HuH-7 (cell line): ENCODE measurements at regions not wholly inside any gene's neighbourhood (a gene's known extent, or its start where the extent isn't known, plus 50 kb on each side); places are given as distances from the start of the nearest gene placed in this dataset.

Experiments used
- DNase-seq: peaks from one replicate; pipeline ENCODE4 v3.0.0; 2011; ENCODE audit warnings: low spot score

DNA sequence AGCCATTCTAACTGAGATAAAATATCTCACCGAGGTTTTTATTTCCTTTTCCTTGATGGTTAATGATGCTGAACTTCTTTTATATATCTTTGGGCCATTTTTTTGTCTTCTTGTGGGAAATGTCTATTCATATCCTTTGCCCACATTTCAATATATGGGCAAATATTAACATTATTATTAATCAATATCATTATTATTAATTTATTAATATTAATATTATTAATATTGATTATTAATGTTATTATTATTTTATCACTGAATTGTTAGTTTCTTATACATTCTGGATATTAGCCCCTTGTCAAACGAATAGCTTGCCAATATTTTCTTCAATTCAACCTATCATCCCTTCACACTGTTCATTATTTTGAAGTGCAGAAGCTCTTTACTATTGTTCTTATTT is 2203.6 kb downstream of the PCDH9 start:
- no peak for DNase-seq

DNA sequence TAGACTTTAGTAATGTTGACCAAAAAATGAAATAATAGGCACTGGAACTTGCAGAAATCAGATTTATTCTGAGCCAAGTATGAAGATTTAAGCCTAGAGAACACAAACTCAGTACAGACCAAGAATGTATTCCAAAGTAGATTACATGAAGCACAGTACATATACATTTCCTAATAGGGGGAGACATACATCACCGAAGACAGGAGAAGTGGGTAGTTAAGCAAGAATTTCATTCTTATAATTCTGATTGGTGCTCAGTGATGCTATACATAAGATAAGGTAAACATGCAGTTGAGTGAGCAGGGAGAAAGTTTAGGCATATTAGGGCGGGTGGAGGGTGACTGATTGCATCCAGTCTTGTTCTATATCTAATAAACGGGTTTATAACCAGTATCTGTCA is 2218.8 kb downstream of the PCDH9 start:
- no peak for DNase-seq

- no peak for DNase-seq
These were observed 2232.7 kb downstream of the PCDH9 start for GRCh38 chr13:64997438-64997837.

- no peak for DNase-seq
These were observed 2236.5 kb downstream of the PCDH9 start for GRCh38 chr13:64993514-64994164.

DNA sequence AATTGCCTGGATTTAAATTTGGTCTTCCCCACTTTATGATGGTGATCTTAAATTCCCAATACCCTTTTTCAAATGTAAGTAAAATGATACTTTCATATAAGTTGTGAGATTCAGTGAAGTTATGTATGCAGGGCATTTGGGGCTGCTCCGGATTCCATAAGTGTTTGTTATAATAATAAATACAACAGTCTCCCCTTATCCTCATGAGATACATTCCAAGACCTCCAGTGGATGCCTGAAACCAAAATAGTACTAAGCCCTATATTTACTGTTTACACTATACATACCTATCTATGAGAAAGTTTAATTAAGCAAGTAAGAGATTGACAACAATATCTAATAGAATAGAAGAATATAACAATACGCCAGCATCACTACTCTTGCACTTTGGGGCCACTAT is 2237.8 kb downstream of the PCDH9 start:
- no peak for DNase-seq

GRCh38 chr13:64985075-64985474 is 2245.1 kb downstream of the PCDH9 start:
- DNase-seq, result no peak

- no peak for DNase-seq
These were observed 2267.7 kb downstream of the PCDH9 start for GRCh38 chr13:64962404-64962803.

DNA sequence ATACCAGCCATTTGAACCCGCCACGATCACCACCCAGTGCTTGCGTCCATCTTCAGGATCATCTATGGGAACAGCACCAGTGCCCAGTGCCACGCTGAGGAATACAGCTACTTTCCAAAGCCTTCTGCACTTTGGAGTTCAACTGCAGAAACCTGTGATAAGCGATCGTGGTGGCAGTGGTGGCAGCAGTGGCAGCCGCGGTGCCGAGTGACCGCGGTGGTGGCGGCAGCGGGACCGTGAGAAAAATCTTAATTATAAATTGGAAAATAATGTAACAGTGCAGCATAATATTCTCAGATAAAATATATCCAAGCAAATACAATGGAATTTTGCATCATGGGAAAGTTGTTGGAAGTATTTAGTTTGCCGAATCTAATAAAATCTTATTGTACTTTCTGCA is 2270.9 kb downstream of the PCDH9 start:
- DNase-seq, result no peak

DNA sequence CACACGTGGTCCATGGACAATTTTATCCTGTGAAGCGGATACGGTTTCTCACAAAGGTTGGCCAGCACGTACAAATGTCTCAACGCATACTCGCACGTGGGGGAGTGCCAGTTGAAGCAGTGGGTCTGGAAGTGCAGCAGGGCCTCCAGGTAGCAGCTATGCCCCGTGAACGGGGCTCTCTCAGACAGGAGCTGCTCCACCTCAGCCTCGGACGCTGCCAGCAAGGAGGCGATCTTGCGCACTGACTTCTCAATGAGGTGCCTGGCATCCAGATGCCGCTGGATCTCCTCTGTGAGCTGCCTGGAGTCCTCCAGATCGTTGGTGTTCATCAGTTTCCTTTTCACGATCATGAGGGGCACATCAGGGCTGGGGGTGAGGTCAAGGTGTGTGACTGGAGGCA is 2272.0 kb downstream of the PCDH9 start:
- no peak for DNase-seq

- no peak for DNase-seq
These were observed 2291.5 kb downstream of the PCDH9 start for GRCh38 chr13:64938660-64939059.

GRCh38 chr13:64937302-64937701 is 2292.8 kb downstream of the PCDH9 start:
- no peak for DNase-seq

DNA sequence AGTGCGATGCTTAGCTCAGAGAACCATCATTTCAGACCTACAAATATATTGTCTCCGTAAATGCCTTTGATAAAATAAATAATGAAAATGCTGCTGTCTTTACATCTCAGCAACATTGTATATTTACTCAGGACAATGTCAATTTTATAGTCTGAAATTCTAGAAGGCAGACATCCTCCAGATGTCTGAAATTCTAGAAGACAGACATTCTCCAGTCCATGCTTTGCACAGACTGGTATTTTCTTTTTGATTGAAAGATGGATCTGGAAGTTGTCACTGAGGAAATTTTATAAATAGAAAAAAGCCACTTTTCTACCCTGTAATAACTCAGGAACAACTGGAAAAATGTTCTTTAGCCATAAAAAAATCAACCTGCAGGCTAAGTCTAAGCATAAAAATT is 2293.3 kb downstream of the PCDH9 start:
- DNase-seq, result no peak

GRCh38 chr13:64935441-64935840 is 2294.7 kb downstream of the PCDH9 start:
- DNase-seq, result no peak

GRCh38 chr13:64934569-64935362 is 2295.4 kb downstream of the PCDH9 start:
- no peak for DNase-seq

DNA sequence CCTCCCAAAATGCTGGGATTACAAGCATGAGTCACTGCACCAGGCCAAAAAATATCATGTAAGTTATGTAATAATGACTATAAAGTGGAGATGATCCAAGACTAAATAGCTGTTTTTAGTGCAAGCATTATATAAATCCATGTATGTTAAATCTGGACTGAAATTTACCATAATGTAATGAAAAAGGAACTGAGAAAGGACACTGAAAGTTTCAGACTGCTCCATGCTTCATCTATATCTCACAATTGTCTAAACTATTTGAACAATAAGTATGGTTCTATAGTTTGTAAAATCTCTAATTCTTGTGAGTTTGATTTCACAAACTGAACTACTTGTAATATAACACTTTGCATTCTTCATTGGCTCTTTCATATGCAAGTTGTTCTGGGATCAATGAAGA is 2299.5 kb downstream of the PCDH9 start:
- DNase-seq, result no peak

DNA sequence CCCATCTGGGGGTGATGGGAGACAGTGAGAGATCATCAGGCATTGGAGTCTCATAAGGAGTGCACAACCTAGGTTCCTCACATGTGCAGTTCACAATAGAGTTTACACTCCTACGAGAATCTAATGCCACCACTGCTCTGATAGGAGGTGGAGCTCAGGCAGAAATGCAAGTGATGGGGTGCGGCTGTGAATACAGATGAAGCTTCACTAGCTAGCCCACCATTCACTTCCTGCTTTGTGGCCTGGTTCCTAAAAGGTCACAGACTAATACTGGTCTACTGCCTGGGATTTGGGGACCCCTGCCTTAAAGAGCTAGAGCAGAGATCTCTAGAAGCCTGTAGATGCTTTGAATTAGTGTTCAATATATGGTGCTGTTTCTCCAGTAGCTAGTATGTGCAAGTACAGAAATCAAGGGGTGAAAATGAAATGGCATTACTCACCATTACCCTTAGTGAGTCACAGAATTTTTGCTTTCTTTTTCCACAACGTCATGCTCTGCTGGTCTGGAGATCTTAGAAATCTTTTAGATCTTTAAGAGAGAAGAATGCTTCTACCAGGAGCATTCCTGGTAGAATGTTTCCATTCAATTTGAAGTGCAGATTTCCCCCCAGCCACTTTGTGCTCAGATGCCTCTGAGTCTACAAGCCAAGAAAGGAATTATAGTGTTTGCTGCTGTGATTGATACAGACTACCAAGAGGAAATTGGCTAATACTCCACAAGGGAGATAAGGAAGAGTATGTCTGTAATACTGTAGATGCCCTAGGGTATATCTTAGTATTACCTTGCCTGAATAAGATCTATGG is 2301.2 kb downstream of the PCDH9 start:
- no peak for DNase-seq

DNA sequence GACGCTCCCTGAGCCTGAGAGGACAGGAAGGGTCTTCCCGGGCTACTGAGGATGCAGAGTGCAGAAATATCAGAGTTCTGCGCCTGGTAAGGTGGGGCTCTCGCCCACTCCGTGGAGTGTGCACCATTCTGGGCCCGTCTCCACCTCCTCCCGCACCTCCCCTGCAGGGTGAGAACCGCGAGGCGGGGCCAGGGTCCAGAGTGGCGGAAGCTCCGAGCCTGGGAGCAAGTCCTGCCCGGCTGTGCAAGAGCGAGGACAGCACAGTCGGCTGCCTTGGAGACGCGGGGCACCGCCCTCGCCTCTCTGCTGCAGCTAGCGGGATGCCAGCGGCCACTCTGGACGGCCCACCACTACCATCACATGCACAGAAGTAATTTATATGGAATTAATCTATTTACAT is 2304.4 kb downstream of the PCDH9 start:
- DNase-seq, result no peak

DNA sequence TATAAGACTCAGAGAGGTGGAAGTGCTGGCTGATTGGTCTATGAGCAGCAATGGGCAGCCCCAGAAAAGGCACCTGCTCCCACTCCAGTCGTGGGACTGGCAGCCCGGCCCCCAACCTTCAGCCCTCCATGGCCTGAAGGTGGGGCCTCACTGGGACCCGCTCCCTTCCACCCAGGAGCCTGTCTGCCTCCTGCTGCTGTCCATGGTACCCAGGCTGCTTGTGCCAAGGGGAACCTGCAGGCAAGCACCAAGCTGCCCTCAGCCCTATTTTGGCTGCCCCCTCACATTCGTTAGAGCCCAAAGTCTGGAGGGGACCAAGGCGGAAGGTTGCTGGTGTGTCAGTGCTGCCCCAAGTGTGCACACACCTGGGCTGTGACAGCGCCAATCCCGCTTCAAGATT is 2304.9 kb downstream of the PCDH9 start:
- no peak for DNase-seq

DNA sequence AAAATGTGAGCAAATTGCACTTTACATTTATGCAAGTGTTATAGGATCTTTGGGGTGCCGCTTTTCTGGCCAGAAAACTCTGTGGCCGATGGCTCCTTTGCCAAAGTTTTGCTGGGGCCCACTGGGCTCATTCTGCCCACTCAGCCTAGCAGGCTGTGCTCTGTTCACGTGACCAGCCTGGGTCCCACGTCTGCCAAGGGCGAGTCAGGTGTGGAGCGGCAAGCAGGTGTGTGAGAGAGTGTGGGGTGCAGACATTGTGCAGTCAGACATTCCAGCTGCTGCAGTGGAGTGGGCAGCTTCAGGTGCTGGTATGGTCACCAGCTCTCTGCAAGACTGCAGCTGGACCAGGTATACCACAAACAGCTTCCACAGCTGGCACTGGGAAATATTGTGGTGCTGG is 2305.7 kb downstream of the PCDH9 start:
- no peak for DNase-seq

DNA sequence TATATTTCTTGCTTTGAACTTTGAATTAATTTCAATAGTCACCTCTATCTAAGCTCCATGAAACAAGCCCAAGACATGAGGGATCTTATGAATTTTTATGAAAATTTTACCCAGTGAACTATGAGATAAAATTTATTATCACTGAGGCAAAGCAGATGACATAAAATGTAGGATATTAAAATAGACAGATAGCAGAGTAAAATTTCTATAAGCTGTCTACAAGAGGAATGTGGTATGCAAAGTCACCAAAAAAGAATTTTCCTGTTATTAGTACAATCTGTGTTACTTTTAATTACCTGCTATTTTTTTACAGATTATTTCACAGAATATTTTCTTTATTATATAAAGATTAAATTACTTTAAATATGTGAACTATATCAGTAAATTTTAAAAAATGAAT is 2312.6 kb downstream of the PCDH9 start:
- DNase-seq, result no peak

GRCh38 chr13:64912141-64912540 is 2318.0 kb downstream of the PCDH9 start:
- DNase-seq, result no peak

DNA sequence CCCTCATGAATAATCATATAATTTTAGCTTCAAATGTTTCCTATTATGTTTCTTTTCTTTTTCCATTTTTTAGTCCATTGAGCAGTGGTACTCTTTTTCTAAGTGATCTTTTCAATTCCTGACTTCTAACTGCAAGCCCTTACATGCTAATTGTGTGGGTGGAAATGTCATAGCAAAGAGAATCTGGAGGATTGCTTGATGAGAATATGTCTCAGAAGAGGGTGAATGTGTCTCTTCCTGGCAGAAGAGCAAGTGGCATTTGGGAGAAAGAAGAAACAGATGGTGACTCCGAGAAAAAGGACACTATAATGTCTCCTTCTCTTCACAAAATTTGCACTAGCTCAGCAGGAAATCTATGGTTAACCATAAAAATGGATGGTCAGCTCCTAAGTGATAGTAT is 2320.0 kb downstream of the PCDH9 start:
- DNase-seq, result no peak

DNA sequence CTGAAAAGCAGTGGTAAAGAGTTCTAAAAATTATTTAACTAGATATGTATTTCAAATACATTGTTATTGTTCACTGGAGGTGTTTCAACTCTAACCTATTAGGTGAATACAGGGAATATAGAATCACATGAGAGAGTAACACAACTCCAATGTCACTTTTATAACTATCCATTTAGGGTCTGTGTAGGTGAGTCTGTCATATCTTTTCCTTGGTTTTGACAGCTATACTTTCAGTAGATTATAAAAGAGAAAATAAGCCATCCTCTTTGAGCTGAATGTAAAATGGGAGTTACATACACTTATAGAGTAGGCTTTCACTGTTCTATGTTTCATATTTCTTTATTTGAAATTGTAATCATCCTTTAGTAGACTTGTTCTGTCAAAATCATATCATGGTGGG is 2321.0 kb downstream of the PCDH9 start:
- DNase-seq, result no peak
